IMR-90 (cell line): ENCODE measurements at regions not wholly inside any gene's neighbourhood (a gene's known extent, or its start where the extent isn't known, plus 50 kb on each side); places are given as distances from the start of the nearest gene placed in this dataset.

ENCODE experiments used
- ATAC-seq: fragments of 200-7000 bp; cut with Tn5 transposase; 2 replicates; pipeline ENCODE4 v1.9.1; 2020; ENCODE audit warnings: low read depth, mild to moderate bottlenecking, moderate library complexity
- BruUV-seq: library from RNA; stranded (reverse); fragments of 400-500 nt; replicated peaks from 2 replicates; lab custom pipeline; 2021; lab: Mats Ljungman, UMichigan
- CTCF ChIA-PET: fragments of 300-600 bp; formaldehyde crosslinking; extraction: SDS; loops from one replicate; lab custom pipeline; 2021; ENCODE audit warnings: antibody characterized with exemption; lab: Yijun Ruan, JAX
- POLR2A ChIA-PET: fragments of 300-600 bp; sonication (Branson Sonifier 250); formaldehyde crosslinking; loops from one replicate; lab custom pipeline; 2022; ENCODE audit warnings: antibody characterized with exemption; ENCODE audit not compliant: unreplicated experiment; lab: Charles Lee
- DNase-seq: peaks from one replicate; pipeline ENCODE4 v3.0.0; 2013
- H2AFZ ChIP-seq: replicated peaks from 2 replicates; pipeline ENCODE3; 2013; ENCODE audit warnings: low read length, mild to moderate bottlenecking; ENCODE audit not compliant: poor library complexity
- H2AK5ac ChIP-seq: 2 replicates; pipeline ENCODE4 v1.6.1; 2013; ENCODE audit warnings: low read depth, low read length, inconsistent platforms
- H2AK9ac ChIP-seq: replicated peaks from 2 replicates; pipeline ENCODE3; 2013; ENCODE audit warnings: mild to moderate bottlenecking, low read depth, low read length, moderate library complexity; ENCODE audit not compliant: poor library complexity
- H2BK120ac ChIP-seq: 2 replicates; pipeline ENCODE4 v1.6.1; 2013; ENCODE audit warnings: low read depth, low read length, inconsistent platforms
- H2BK15ac ChIP-seq: 3 replicates; pipeline ENCODE4 v1.6.1; 2013; ENCODE audit warnings: low read depth, low read length, inconsistent platforms
- H2BK20ac ChIP-seq: 2 replicates; pipeline ENCODE4 v1.6.1; 2013; ENCODE audit warnings: low read depth, mild to moderate bottlenecking, inconsistent platforms, low read length, moderate library complexity
- H2BK5ac ChIP-seq: 2 replicates; pipeline ENCODE4 v1.6.1; 2013; ENCODE audit warnings: mild to moderate bottlenecking, low read depth, low read length, inconsistent platforms; ENCODE audit not compliant: poor library complexity, severe bottlenecking
- H3K14ac ChIP-seq: replicated peaks from 2 replicates; pipeline ENCODE4 v1.6.1; 2013; ENCODE audit warnings: low read depth, low read length, inconsistent platforms
- H3K18ac ChIP-seq: 2 replicates; pipeline ENCODE4 v1.6.1; 2013; ENCODE audit warnings: low read depth, low read length, control low read depth
- H3K23ac ChIP-seq: 2 replicates; pipeline ENCODE4 v1.6.1; 2013; ENCODE audit warnings: low read depth, low read length, inconsistent platforms
- H3K27ac ChIP-seq: 2 replicates; pipeline ENCODE4 v1.5.1; 2013; ENCODE audit warnings: mild to moderate bottlenecking, control low read depth, low read length; ENCODE audit not compliant: insufficient read depth
- H3K27me3 ChIP-seq: 2 replicates; pipeline ENCODE4 v1.6.1; 2013; ENCODE audit warnings: low read length; ENCODE audit not compliant: control insufficient read depth, insufficient read depth
- H3K36me3 ChIP-seq: 2 replicates; pipeline ENCODE4 v1.6.1; 2013; ENCODE audit warnings: low read length, mixed read lengths; ENCODE audit not compliant: control insufficient read depth, insufficient read depth
- H3K4ac ChIP-seq: 2 replicates; pipeline ENCODE4 v1.6.1; 2013; ENCODE audit warnings: low read depth, low read length, inconsistent platforms
- H3K4me1 ChIP-seq: 2 replicates; pipeline ENCODE4 v1.6.1; 2013; ENCODE audit warnings: low read length, mixed read lengths; ENCODE audit not compliant: control insufficient read depth, insufficient read depth
- H3K4me2 ChIP-seq: 2 replicates; pipeline ENCODE4 v1.6.1; 2013; ENCODE audit warnings: low read depth, mild to moderate bottlenecking, control low read depth, low read length, moderate library complexity
- H3K4me3 ChIP-seq: 2 replicates; pipeline ENCODE4 v1.5.1; 2013; ENCODE audit warnings: low read depth, mild to moderate bottlenecking, control low read depth, low read length, moderate library complexity; ENCODE audit not compliant: insufficient read depth
- H3K56ac ChIP-seq: 2 replicates; pipeline ENCODE4 v1.6.1; 2013; ENCODE audit warnings: low read length, inconsistent platforms; ENCODE audit not compliant: insufficient read depth; ENCODE audit errors: extremely low read depth
- H3K79me1 ChIP-seq, 2 experiments: 2 replicates each; pipeline ENCODE4 v1.6.1; 2013; ENCODE audit warnings: low read length in 2 of 2, inconsistent platforms in 1 of 2, low read depth in 1 of 2
- H3K9ac ChIP-seq: 2 replicates; pipeline ENCODE4 v1.6.1; 2013; ENCODE audit warnings: low read depth, low read length, control low read depth
- H3K9me1 ChIP-seq: 2 replicates; pipeline ENCODE4 v1.6.1; 2013; ENCODE audit warnings: low read length, inconsistent platforms; ENCODE audit not compliant: insufficient read depth
- H3K9me3 ChIP-seq: 2 replicates; pipeline ENCODE4 v1.6.1; 2013; ENCODE audit warnings: low read length; ENCODE audit not compliant: control insufficient read depth, insufficient read depth
- H4K20me1 ChIP-seq: 2 replicates; pipeline ENCODE4 v1.6.1; 2013; ENCODE audit warnings: low read length, inconsistent platforms; ENCODE audit not compliant: insufficient read depth
- H4K5ac ChIP-seq: 2 replicates; pipeline ENCODE4 v1.6.1; 2013; ENCODE audit warnings: mild to moderate bottlenecking, low read depth, low read length, control low read depth
- H4K8ac ChIP-seq, 2 experiments: 2 replicates each; pipeline ENCODE4 v1.6.1; 2013; ENCODE audit warnings: low read depth in 2 of 2, low read length in 2 of 2, control low read depth in 1 of 2, inconsistent platforms in 1 of 2
- H4K91ac ChIP-seq: 2 replicates; pipeline ENCODE4 v1.6.1; 2013; ENCODE audit warnings: low read depth, low read length, inconsistent platforms; ENCODE audit not compliant: insufficient read depth
- BHLHE40 ChIP-seq: fragments of 150-350 bp; IDR thresholded peaks from 2 replicates; pipeline ENCODE4 v1.6.1; 2016; ENCODE audit warnings: mild to moderate bottlenecking, low read depth, low read length
- CEBPB ChIP-seq: IDR thresholded peaks from 2 replicates; pipeline ENCODE4 v1.6.1; 2012; ENCODE audit warnings: low read depth, low read length, improper control_type of control experiment
- CHD1 ChIP-seq: IDR thresholded peaks from 2 replicates; pipeline ENCODE4 v1.6.1; 2012; ENCODE audit warnings: low read depth, low read length, improper control_type of control experiment
- FOS ChIP-seq: fragments of 150-350 bp; IDR thresholded peaks from 2 replicates; pipeline ENCODE4 v1.6.1; 2016; ENCODE audit warnings: low read depth, low read length
- MAFK ChIP-seq: IDR thresholded peaks from 2 replicates; pipeline ENCODE4 v1.6.1; 2012; ENCODE audit warnings: low read depth, low read length, improper control_type of control experiment
- MAZ ChIP-seq: IDR thresholded peaks from 2 replicates; pipeline ENCODE4 v1.6.1; 2012; ENCODE audit warnings: low read depth, mild to moderate bottlenecking, low read length, improper control_type of control experiment, moderate library complexity, borderline replicate concordance
- NFE2L2 ChIP-seq: fragments of 150-350 bp; IDR thresholded peaks from 2 replicates; pipeline ENCODE4 v1.6.1; 2016; ENCODE audit warnings: low read depth, mild to moderate bottlenecking, low read length
- RAD21 ChIP-seq: IDR thresholded peaks from 2 replicates; pipeline ENCODE4 v1.6.1; 2012; ENCODE audit warnings: low read length, improper control_type of control experiment
- RCOR1 ChIP-seq: IDR thresholded peaks from 2 replicates; pipeline ENCODE4 v1.6.1; 2012; ENCODE audit warnings: mild to moderate bottlenecking, low read length, improper control_type of control experiment; ENCODE audit not compliant: insufficient replicate concordance
- RFX5 ChIP-seq: IDR thresholded peaks from 2 replicates; pipeline ENCODE4 v1.8.0; 2012; ENCODE audit warnings: low read depth, mild to moderate bottlenecking, low read length, moderate library complexity
- SMC3 ChIP-seq: fragments of 150-350 bp; IDR thresholded peaks from 2 replicates; pipeline ENCODE4 v1.6.1; 2016; ENCODE audit warnings: low read depth, mild to moderate bottlenecking, antibody characterized with exemption, low read length, moderate library complexity
- WGBS, 2 experiments: methylation state at CpG; one replicate each; pipeline versions ENCODE4 v1.1.5 to v1.1.7; 2013; ENCODE audit warnings: missing lambda C conversion rate in 2 of 2; ENCODE audit not compliant: insufficient read length in 1 of 2; ENCODE audit errors: extremely low coverage in 2 of 2; 5-methylcytosine and 5-hydroxymethylcytosine counted together
- dilution Hi-C: fragments of 300-500 bp; cut with HindIII; formaldehyde crosslinking; loops from one replicate; pipeline ENCODE4 v1.14.3; 2018; ENCODE audit warnings: low sequenced_read_pairs; ENCODE audit not compliant: unreplicated experiment
- in situ Hi-C: fragments of 300-500 bp; cut with MboI; formaldehyde crosslinking; loops from 3 replicates; pipeline ENCODE4 v1.14.3; 2019; ENCODE audit warnings: low sequenced_read_pairs, inconsistent platforms, mixed read lengths
- intact Hi-C: fragments of 100-400 bp; cut with micrococcal nuclease; formaldehyde crosslinking; loops from 2 replicates; pipeline ENCODE4 v1.10.0; 2022
- TF ChIP-seq, protein P1 (sequence below): fragments of 150-350 bp; IDR thresholded peaks from 2 replicates; pipeline ENCODE4 v1.6.1; 2016; ENCODE audit warnings: low read depth, mild to moderate bottlenecking, low read length, moderate library complexity, borderline replicate concordance
- TF ChIP-seq, protein P2 (sequence below): conservative IDR thresholded peaks from 2 replicates; pipeline ENCODE4 v1.5.1; 2012; ENCODE audit warnings: mild to moderate bottlenecking, low read depth, low read length, improper control_type of control experiment
- TF ChIP-seq, protein P3 (sequence below): fragments of 150-350 bp; IDR thresholded peaks from 2 replicates; pipeline ENCODE4 v1.6.1; 2017; ENCODE audit warnings: mild to moderate bottlenecking, antibody characterized with exemption, low read length, low read depth

DNA sequence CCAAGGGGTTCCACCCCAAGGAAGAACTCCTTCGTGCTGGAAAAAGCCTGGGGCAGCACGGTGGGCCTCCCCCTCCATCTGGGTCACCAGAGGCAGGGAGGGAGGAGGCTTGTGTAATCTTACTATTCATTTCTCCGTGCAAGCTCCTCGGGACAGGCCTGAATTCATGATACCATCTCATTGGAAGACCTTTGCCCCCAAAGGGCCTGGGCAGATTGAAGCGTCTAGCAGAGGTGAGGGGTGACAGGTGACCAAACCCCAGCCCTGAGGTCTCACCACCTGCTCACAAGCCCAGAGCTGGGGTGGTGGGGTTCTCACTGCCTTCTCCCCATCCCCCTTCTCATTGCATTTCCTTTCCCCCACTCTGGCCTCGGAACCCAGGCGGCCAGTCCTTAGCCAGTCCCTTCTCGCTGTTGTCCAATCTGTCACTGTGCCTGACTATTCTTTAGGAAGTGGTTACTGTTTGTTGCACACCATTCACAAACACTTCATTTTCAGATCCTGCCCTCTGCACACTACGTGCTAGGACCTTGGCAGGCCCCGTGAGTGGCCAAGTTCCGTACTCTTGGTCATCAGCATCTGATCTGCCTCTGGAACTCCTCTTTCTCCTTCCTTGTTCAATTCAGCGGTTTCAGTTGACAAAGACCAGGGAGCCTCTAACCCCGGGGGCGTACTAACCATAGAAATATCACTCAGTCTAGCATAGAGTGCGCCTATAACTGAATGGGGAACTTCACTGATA is 137.1 kb downstream of the LY86 start:
- H4K5ac ChIP-seq: no peak overlapping the region; the same call in 1 of the 2 replicates
- no peak overlapping the region for H3K18ac ChIP-seq
- 0 out of 3 replicates have a peak overlapping the region, but pooled peaks have one; percentile 47 for H2BK15ac ChIP-seq
- H3K36me3 ChIP-seq: no peaks in the 10 kb centered on the region
- H3K4me2 ChIP-seq: no peak overlapping the region
- H3K27ac ChIP-seq: no peak overlapping the region
- BruUV-seq: no TSS peak
- ATAC-seq: no peak
- peak overlapping the region; percentile 69; the same call in 1 of the 2 replicates for H3K4ac ChIP-seq
- no peaks in the 10 kb centered on the region for H4K20me1 ChIP-seq
- 100% methylated on average over 2 of the region's 15 CpGs; no CpG with 5 or more reads in 1 of the 2 experiments for WGBS, 2 experiments
- H2AK9ac ChIP-seq: no peak overlapping the region
- no peak overlapping the region for H2BK120ac ChIP-seq
- H3K4me1 ChIP-seq: peaks cover 5% of the 10 kb centered on the region
- no peak overlapping the region for H3K23ac ChIP-seq
- H3K9ac ChIP-seq: no peak overlapping the region
- H3K9me1 ChIP-seq: 0 out of 2 replicates have a peak, but pooled peaks cover 2% of the 10 kb centered on the region
- no peak overlapping the region for H2BK20ac ChIP-seq
- dilution Hi-C loops: no loop called here
- H4K8ac ChIP-seq: no peak overlapping the region; a peak in 1 of 4 replicates
- H4K91ac ChIP-seq: no peak overlapping the region
- no peak for DNase-seq
- CTCF ChIA-PET: interaction anchor here (0.6 to 0.9 kb wide), 2 partner anchors 103 to 516 kb away, joined by 3 to 4 read pairs; no protein-coding TSS in a partner anchor
- intact Hi-C loops: loop anchor here (2.0 to 10.0 kb wide), 4 partner anchors 383 to 865 kb away; partner anchors contain the start of gene SNRNP48
- H2AK5ac ChIP-seq: 0 out of 2 replicates have a peak overlapping the region, but pooled peaks have one; percentile 3
- in situ Hi-C loops: no loop called here
- no peak overlapping the region for H2BK5ac ChIP-seq
- H3K4me3 ChIP-seq: no peak overlapping the region
- H3K14ac ChIP-seq: no peak overlapping the region
- H3K27me3 ChIP-seq: no peaks in the 10 kb centered on the region
- H2AFZ ChIP-seq: peak overlapping the region; percentile 92
- POLR2A ChIA-PET: interaction anchor here (0.5 kb wide), 1 partner anchor 412 kb away, joined by 3 read pairs; no protein-coding TSS in a partner anchor
- H3K9me3 ChIP-seq: no peaks in the 10 kb centered on the region
- no peak overlapping the region for H3K56ac ChIP-seq
- H3K79me1 ChIP-seq: no peaks in the 10 kb centered on the region
- no peak for TF ChIP-seq FOS
- TF ChIP-seq CEBPB: no peak
- TF ChIP-seq, protein P1, sequence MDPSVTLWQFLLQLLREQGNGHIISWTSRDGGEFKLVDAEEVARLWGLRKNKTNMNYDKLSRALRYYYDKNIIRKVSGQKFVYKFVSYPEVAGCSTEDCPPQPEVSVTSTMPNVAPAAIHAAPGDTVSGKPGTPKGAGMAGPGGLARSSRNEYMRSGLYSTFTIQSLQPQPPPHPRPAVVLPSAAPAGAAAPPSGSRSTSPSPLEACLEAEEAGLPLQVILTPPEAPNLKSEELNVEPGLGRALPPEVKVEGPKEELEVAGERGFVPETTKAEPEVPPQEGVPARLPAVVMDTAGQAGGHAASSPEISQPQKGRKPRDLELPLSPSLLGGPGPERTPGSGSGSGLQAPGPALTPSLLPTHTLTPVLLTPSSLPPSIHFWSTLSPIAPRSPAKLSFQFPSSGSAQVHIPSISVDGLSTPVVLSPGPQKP: no peak
- TF ChIP-seq MAFK: no peak
- no peak for TF ChIP-seq NFE2L2
- TF ChIP-seq MAZ: no peak
- TF ChIP-seq SMC3: no peak
- TF ChIP-seq CHD1: no peak
- TF ChIP-seq RAD21: no peak
- TF ChIP-seq, protein P2, sequence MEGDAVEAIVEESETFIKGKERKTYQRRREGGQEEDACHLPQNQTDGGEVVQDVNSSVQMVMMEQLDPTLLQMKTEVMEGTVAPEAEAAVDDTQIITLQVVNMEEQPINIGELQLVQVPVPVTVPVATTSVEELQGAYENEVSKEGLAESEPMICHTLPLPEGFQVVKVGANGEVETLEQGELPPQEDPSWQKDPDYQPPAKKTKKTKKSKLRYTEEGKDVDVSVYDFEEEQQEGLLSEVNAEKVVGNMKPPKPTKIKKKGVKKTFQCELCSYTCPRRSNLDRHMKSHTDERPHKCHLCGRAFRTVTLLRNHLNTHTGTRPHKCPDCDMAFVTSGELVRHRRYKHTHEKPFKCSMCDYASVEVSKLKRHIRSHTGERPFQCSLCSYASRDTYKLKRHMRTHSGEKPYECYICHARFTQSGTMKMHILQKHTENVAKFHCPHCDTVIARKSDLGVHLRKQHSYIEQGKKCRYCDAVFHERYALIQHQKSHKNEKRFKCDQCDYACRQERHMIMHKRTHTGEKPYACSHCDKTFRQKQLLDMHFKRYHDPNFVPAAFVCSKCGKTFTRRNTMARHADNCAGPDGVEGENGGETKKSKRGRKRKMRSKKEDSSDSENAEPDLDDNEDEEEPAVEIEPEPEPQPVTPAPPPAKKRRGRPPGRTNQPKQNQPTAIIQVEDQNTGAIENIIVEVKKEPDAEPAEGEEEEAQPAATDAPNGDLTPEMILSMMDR: no peak
- no peak for TF ChIP-seq BHLHE40
- no peak for TF ChIP-seq RCOR1
- TF ChIP-seq RFX5: no peak
- TF ChIP-seq, protein P3, sequence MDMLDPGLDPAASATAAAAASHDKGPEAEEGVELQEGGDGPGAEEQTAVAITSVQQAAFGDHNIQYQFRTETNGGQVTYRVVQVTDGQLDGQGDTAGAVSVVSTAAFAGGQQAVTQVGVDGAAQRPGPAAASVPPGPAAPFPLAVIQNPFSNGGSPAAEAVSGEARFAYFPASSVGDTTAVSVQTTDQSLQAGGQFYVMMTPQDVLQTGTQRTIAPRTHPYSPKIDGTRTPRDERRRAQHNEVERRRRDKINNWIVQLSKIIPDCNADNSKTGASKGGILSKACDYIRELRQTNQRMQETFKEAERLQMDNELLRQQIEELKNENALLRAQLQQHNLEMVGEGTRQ: no peak
